ENCODE measurements at regions not wholly inside any gene's neighbourhood (a gene's known extent, or its start where the extent isn't known, plus 50 kb on each side); places are given as distances from the start of the nearest gene placed in this dataset.

GRCh38 chr4:60314416-60314815 is 885.7 kb upstream of the ADGRL3 start:
- no peak for TF ChIP-seq CTCF (IDR thresholded peaks at IDR 0.05)
- no peak for TF ChIP-seq POLR2A (IDR thresholded peaks at IDR 0.05)

Measured in Peyer's patch (tissue), 4 donors.